Thymus (tissue), 11 donors: ENCODE measurements at regions not wholly inside any gene's neighbourhood (a gene's known extent, or its start where the extent isn't known, plus 50 kb on each side); places are given as distances from the start of the nearest gene placed in this dataset.
A peak's percentile ranks its signal among the peaks of the same experiment; 100 is the strongest.

ENCODE experiments used
- DNase-seq, 9 donors: peaks; one replicate each; pipeline ENCODE4 v3.0.0-alpha.2; 2013; ENCODE audit warnings: low spot score in 9 of 9, low read depth in 6 of 9, missing footprints in 1 of 9
- H3K27ac ChIP-seq, 2 donors: one replicate each; pipeline ENCODE4 v1.5.1; 2013; ENCODE audit warnings: control low read depth in 1 of 2, low read depth in 1 of 2, low read length in 1 of 2, mild to moderate bottlenecking in 1 of 2, moderate library complexity in 1 of 2
- H3K27me3 ChIP-seq, 2 donors: one replicate each; pipeline ENCODE4 v1.5.1; 2013; ENCODE audit warnings: low read length in 1 of 2; ENCODE audit not compliant: control insufficient read depth in 2 of 2, insufficient read depth in 1 of 2
- H3K36me3 ChIP-seq, 2 donors: one replicate each; pipeline ENCODE4 v1.5.1; 2013; ENCODE audit warnings: low read length in 1 of 2, mild to moderate bottlenecking in 1 of 2, moderate library complexity in 1 of 2; ENCODE audit not compliant: control insufficient read depth in 2 of 2, insufficient read depth in 2 of 2
- H3K4me1 ChIP-seq, 2 donors: one replicate each; pipeline ENCODE4 v1.5.1; 2013; ENCODE audit warnings: low read length in 2 of 2; ENCODE audit not compliant: control insufficient read depth in 2 of 2, insufficient read depth in 2 of 2
- H3K4me3 ChIP-seq, 2 donors: one replicate each; pipeline ENCODE4 v1.5.1; 2013; ENCODE audit warnings: low read length in 2 of 2, control low read depth in 1 of 2, mild to moderate bottlenecking in 1 of 2
- H3K9me3 ChIP-seq, 2 donors: one replicate each; pipeline ENCODE4 v1.5.1; 2013; ENCODE audit warnings: low read length in 1 of 2, mild to moderate bottlenecking in 1 of 2; ENCODE audit not compliant: control insufficient read depth in 2 of 2, insufficient read depth in 1 of 2
- WGBS: extraction: QIAGEN DNeasy Blood & Tissue Kit; methylation state at CpG from one replicate; pipeline ENCODE4 v1.1.7; 2013; 5-methylcytosine and 5-hydroxymethylcytosine counted together
- donor health status: healthy.

GRCh38 chr12:98439981-98440581 is 75.3 kb upstream of the TMPO start:
- Histone ChIP-seq H3K27ac (peak overlapping the region in 1 of 2 donors; percentile 47), H3K4me1 (peaks cover 0 to 4% of the 10 kb centered on the region in 2 donors), H3K4me3 (no peak overlapping the region), H3K27me3 (no peaks in the 10 kb centered on the region), H3K36me3 (no peaks in the 10 kb centered on the region), H3K9me3 (no peaks in the 10 kb centered on the region)
- WGBS: 5% methylated on average over 4 of the region's 4 CpGs
- peak in 4 of 9 donors; percentile 2 to 35 (median 10) for DNase-seq

GRCh38 chr12:98446060-98446459 is 69.3 kb upstream of the TMPO start:
- Histone ChIP-seq H3K4me1 (no peaks in the 10 kb centered on the region), H3K27me3 (no peaks in the 10 kb centered on the region), H3K4me3 (no peak overlapping the region), H3K27ac (no peak overlapping the region), H3K9me3 (no peaks in the 10 kb centered on the region), H3K36me3 (no peaks in the 10 kb centered on the region)
- DNase-seq: no peak
- WGBS: 100% methylated on average over 1 of the region's 1 CpG

GRCh38 chr12:98446682-98447081 is 68.7 kb upstream of the TMPO start:
- WGBS: 81% methylated on average over 1 of the region's 1 CpG
- no peak for DNase-seq
- H3K4me1 ChIP-seq: no peaks in the 10 kb centered on the region
- H3K36me3 ChIP-seq: no peaks in the 10 kb centered on the region
- no peak overlapping the region for H3K4me3 ChIP-seq
- no peaks in the 10 kb centered on the region for H3K9me3 ChIP-seq
- H3K27me3 ChIP-seq: no peaks in the 10 kb centered on the region
- H3K27ac ChIP-seq: no peak overlapping the region

GRCh38 chr12:98449584-98449983 is 65.8 kb upstream of the TMPO start:
- Histone ChIP-seq H3K9me3 (no peaks in the 10 kb centered on the region), H3K27me3 (no peaks in the 10 kb centered on the region), H3K27ac (no peak overlapping the region), H3K4me1 (no peaks in the 10 kb centered on the region), H3K36me3 (no peaks in the 10 kb centered on the region), H3K4me3 (no peak overlapping the region)
- no peak for DNase-seq
- 98% methylated on average over 3 of the region's 3 CpGs for WGBS

GRCh38 chr12:98453070-98453469 is 62.3 kb upstream of the TMPO start:
- Histone ChIP-seq H3K27ac (no peak overlapping the region), H3K36me3 (no peaks in the 10 kb centered on the region), H3K4me3 (no peak overlapping the region), H3K9me3 (no peaks in the 10 kb centered on the region), H3K4me1 (peaks cover 0 to 3% of the 10 kb centered on the region in 2 donors), H3K27me3 (peaks cover 7 to 26% of the 10 kb centered on the region in 2 donors)
- 98% methylated on average over 4 of the region's 4 CpGs for WGBS
- DNase-seq: no peak

GRCh38 chr12:98453492-98453891 is 61.9 kb upstream of the TMPO start:
- no peak overlapping the region for H3K4me3 ChIP-seq
- H3K9me3 ChIP-seq: no peaks in the 10 kb centered on the region
- 98% methylated on average over 2 of the region's 2 CpGs for WGBS
- peaks cover 7 to 26% of the 10 kb centered on the region in 2 donors for H3K27me3 ChIP-seq
- no peaks in the 10 kb centered on the region for H3K36me3 ChIP-seq
- no peak for DNase-seq
- no peak overlapping the region for H3K27ac ChIP-seq
- H3K4me1 ChIP-seq: peaks cover 0 to 3% of the 10 kb centered on the region in 2 donors

- H3K27ac ChIP-seq: no peak overlapping the region
- H3K4me1 ChIP-seq: peaks cover 0 to 3% of the 10 kb centered on the region in 2 donors
- peaks cover 7 to 26% of the 10 kb centered on the region in 2 donors for H3K27me3 ChIP-seq
- no peaks in the 10 kb centered on the region for H3K36me3 ChIP-seq
- no peak overlapping the region for H3K4me3 ChIP-seq
- WGBS: 92% methylated on average over 3 of the region's 3 CpGs
- DNase-seq: no peak
- no peaks in the 10 kb centered on the region for H3K9me3 ChIP-seq
Observed at GRCh38 chr12:98456041-98456440, 59.3 kb upstream of the TMPO start.

- peak overlapping the region in 1 of 2 donors; percentile 6 for H3K4me3 ChIP-seq
- no peaks in the 10 kb centered on the region for H3K36me3 ChIP-seq
- H3K4me1 ChIP-seq: peaks cover 0 to 3% of the 10 kb centered on the region in 2 donors
- 19% methylated on average over 50 of the region's 50 CpGs for WGBS
- no peaks in the 10 kb centered on the region for H3K9me3 ChIP-seq
- H3K27me3 ChIP-seq: peaks cover 7 to 26% of the 10 kb centered on the region in 2 donors
- H3K27ac ChIP-seq: no peak overlapping the region
- DNase-seq: peak in 3 of 9 donors; percentile 6 to 16 (median 8)
Observed at GRCh38 chr12:98456576-98457573, 58.5 kb upstream of the TMPO start.

- H3K9me3 ChIP-seq: no peaks in the 10 kb centered on the region
- no peak overlapping the region for H3K27ac ChIP-seq
- H3K27me3 ChIP-seq: no peaks in the 10 kb centered on the region
- no peaks in the 10 kb centered on the region for H3K36me3 ChIP-seq
- no peak for DNase-seq
- no peaks in the 10 kb centered on the region for H3K4me1 ChIP-seq
- 78% methylated on average over 1 of the region's 1 CpG for WGBS
- no peak overlapping the region for H3K4me3 ChIP-seq
Observed at GRCh38 chr12:98464190-98464589, 51.2 kb upstream of the TMPO start.
